ENCODE measurements at regions not wholly inside any gene's neighbourhood (a gene's known extent, or its start where the extent isn't known, plus 50 kb on each side); places are given as distances from the start of the nearest gene placed in this dataset.

GRCh38 chr17:31748881-31749280, 110.2 kb downstream of the COPRS start:
- TF ChIP-seq, protein P1, sequence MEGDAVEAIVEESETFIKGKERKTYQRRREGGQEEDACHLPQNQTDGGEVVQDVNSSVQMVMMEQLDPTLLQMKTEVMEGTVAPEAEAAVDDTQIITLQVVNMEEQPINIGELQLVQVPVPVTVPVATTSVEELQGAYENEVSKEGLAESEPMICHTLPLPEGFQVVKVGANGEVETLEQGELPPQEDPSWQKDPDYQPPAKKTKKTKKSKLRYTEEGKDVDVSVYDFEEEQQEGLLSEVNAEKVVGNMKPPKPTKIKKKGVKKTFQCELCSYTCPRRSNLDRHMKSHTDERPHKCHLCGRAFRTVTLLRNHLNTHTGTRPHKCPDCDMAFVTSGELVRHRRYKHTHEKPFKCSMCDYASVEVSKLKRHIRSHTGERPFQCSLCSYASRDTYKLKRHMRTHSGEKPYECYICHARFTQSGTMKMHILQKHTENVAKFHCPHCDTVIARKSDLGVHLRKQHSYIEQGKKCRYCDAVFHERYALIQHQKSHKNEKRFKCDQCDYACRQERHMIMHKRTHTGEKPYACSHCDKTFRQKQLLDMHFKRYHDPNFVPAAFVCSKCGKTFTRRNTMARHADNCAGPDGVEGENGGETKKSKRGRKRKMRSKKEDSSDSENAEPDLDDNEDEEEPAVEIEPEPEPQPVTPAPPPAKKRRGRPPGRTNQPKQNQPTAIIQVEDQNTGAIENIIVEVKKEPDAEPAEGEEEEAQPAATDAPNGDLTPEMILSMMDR (IDR thresholded peaks at IDR 0.05), result no peak
- TF ChIP-seq POLR2A (IDR thresholded peaks at IDR 0.05), result no peak
